H1 (cell line): ENCODE measurements at regions not wholly inside any gene's neighbourhood (a gene's known extent, or its start where the extent isn't known, plus 50 kb on each side); places are given as distances from the start of the nearest gene placed in this dataset.

ENCODE experiments used
- BRCA1 ChIP-seq: IDR thresholded peaks from 2 replicates; pipeline ENCODE4 v1.6.1; 2012; ENCODE audit warnings: low read depth, low read length, improper control_type of control experiment
- CHD7 ChIP-seq: fragments of 300-600 bp; sonication (generic); IDR thresholded peaks from 2 replicates; pipeline ENCODE4 v1.7.1; 2012; ENCODE audit warnings: low read length, moderate library complexity, mild to moderate bottlenecking, inconsistent platforms; ENCODE audit not compliant: insufficient replicate concordance
- GABPA ChIP-seq: IDR thresholded peaks from 2 replicates; pipeline ENCODE4 v1.6.1; 2011; ENCODE audit warnings: mild to moderate bottlenecking, low read length, moderate library complexity, borderline replicate concordance; ENCODE audit not compliant: insufficient read depth
- HDAC2 ChIP-seq, 2 experiments: fragments of 300-600 bp in 1 of 2; sonication (generic) in 1 of 2; IDR thresholded peaks; 2 replicates each; pipeline ENCODE4 v1.6.1; 2011 to 2012; ENCODE audit warnings: low read depth in 2 of 2, low read length in 2 of 2, mild to moderate bottlenecking in 2 of 2, moderate library complexity in 2 of 2, borderline replicate concordance in 1 of 2, inconsistent platforms in 1 of 2
- MAX ChIP-seq: IDR thresholded peaks from 2 replicates; pipeline ENCODE4 v1.6.1; 2012; ENCODE audit warnings: inconsistent platforms
- POU5F1 ChIP-seq: IDR thresholded peaks from 2 replicates; pipeline ENCODE4 v1.6.1; 2011; ENCODE audit warnings: low read depth, mild to moderate bottlenecking, low read length, moderate library complexity
- RNF2 ChIP-seq: fragments of 200-900, 300-1000 bp; sonication (generic); IDR thresholded peaks from 2 replicates; pipeline ENCODE4 v1.7.1; 2016; ENCODE audit warnings: borderline replicate concordance, low read depth, mild to moderate bottlenecking, antibody characterized with exemption, low read length; ENCODE audit not compliant: poor library complexity, severe bottlenecking; ENCODE audit errors: missing control alignments
- RXRA ChIP-seq: IDR thresholded peaks from 2 replicates; pipeline ENCODE4 v1.6.1; 2011; ENCODE audit warnings: low read depth, mild to moderate bottlenecking, low read length, moderate library complexity; ENCODE audit not compliant: insufficient read depth
- TBP ChIP-seq: IDR thresholded peaks from 2 replicates; pipeline ENCODE4 v1.6.1; 2011; ENCODE audit warnings: low read depth, low read length, improper control_type of control experiment
- TF ChIP-seq, protein P1 (sequence below): IDR thresholded peaks from 2 replicates; pipeline ENCODE4 v1.6.1; 2012; ENCODE audit warnings: inconsistent platforms

- TF ChIP-seq CHD7 (no peak), BRCA1 (no peak), RXRA (no peak), POU5F1 (no peak), GABPA (no peak), HDAC2 (IDR thresholded peaks at IDR 0.05; ENCODE audit: borderline replicate concordance in 1 of 2, low read depth in 2 of 2, low read length in 2 of 2) (no peak), TBP (no peak), RNF2 (no peak), MAX (no peak)
- TF ChIP-seq, protein P1, sequence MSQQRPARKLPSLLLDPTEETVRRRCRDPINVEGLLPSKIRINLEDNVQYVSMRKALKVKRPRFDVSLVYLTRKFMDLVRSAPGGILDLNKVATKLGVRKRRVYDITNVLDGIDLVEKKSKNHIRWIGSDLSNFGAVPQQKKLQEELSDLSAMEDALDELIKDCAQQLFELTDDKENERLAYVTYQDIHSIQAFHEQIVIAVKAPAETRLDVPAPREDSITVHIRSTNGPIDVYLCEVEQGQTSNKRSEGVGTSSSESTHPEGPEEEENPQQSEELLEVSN: no peak
- TF ChIP-seq, all 59 proteins: peak for 0
Measured at GRCh38 chr12:20257311-20257710, 111.0 kb upstream of the PDE3A start (continued).
